ENCODE measurements at regions not wholly inside any gene's neighbourhood (a gene's known extent, or its start where the extent isn't known, plus 50 kb on each side); places are given as distances from the start of the nearest gene placed in this dataset.
A peak's percentile ranks its signal among the peaks of the same experiment; 100 is the strongest.

GRCh38 chr1:94734963-94735901 lies 84.9 kb upstream of the SLC44A3 start:
- peak overlapping the region; percentile 12 for H3K4me3 ChIP-seq (replicated peaks; ENCODE audit: low read depth, low read length)
- TF ChIP-seq CTCF (IDR thresholded peaks at IDR 0.05; ENCODE audit: low read length, missing control alignments), result no peak

GRCh38 chr1:94731891-94732290 lies 88.3 kb upstream of the SLC44A3 start:
- no peak for TF ChIP-seq CTCF (IDR thresholded peaks at IDR 0.05; ENCODE audit: low read length, missing control alignments)
- no peak for DNase-seq (ENCODE audit: low read depth)
- H3K4me3 ChIP-seq (replicated peaks; ENCODE audit: low read depth, low read length), result no peak overlapping the region

More at GRCh38 chr1:94734963-94735901, 84.9 kb upstream of the SLC44A3 start:
- peak; percentile 97 for DNase-seq (ENCODE audit: low read depth)

DNA sequence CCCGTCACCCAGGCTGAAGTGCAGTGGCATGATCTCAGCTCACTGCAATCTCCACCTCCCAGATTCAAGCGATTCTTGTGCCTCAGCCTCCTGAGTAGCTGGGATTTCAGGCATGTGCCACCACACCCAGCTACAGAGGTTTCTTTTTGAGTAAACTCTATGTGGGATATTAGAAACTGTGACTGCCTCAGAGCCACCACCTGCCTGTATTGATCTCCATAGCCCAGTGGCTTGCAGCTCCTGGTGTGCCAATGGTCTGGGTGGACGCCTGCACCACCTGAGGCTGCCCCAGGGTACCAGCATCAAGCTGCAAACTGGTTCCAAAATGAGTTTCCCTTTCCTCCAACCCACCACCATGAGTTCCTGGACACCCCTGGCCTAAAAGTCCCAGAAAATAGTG lies 89.7 kb upstream of the SLC44A3 start:
- no peak overlapping the region for H3K4me3 ChIP-seq (replicated peaks; ENCODE audit: low read depth, low read length)
- no peak for TF ChIP-seq CTCF (IDR thresholded peaks at IDR 0.05; ENCODE audit: low read length, missing control alignments)
- no peak for DNase-seq (ENCODE audit: low read depth)

- DNase-seq (ENCODE audit: low read depth), result peak; percentile 84
- TF ChIP-seq CTCF (IDR thresholded peaks at IDR 0.05; ENCODE audit: low read length, missing control alignments), result no peak
- no peak overlapping the region for H3K4me3 ChIP-seq (replicated peaks; ENCODE audit: low read depth, low read length)
Measured at GRCh38 chr1:94729267-94729666, 90.9 kb upstream of the SLC44A3 start.

GRCh38 chr1:94727846-94728715 lies 92.1 kb upstream of the SLC44A3 start:
- TF ChIP-seq CTCF (IDR thresholded peaks at IDR 0.05; ENCODE audit: low read length, missing control alignments), result no peak
- peak; percentile 83 for DNase-seq (ENCODE audit: low read depth)
- no peak overlapping the region for H3K4me3 ChIP-seq (replicated peaks; ENCODE audit: low read depth, low read length)

- no peak for TF ChIP-seq CTCF (IDR thresholded peaks at IDR 0.05; ENCODE audit: low read length, missing control alignments)
- no peak overlapping the region for H3K4me3 ChIP-seq (replicated peaks; ENCODE audit: low read depth, low read length)
- DNase-seq (ENCODE audit: low read depth), result no peak
Measured at GRCh38 chr1:94726981-94727685, 93.0 kb upstream of the SLC44A3 start.

Measured in fibroblast of pulmonary artery (primary cell).